Breast epithelium (tissue), 4 donors: ENCODE measurements at regions not wholly inside any gene's neighbourhood (a gene's known extent, or its start where the extent isn't known, plus 50 kb on each side); places are given as distances from the start of the nearest gene placed in this dataset.

Source experiments
- DNase-seq, 2 donors: peaks; one replicate each; pipeline ENCODE4 v3.0.0-alpha.2; 2019; ENCODE audit warnings: low spot score in 2 of 2
- H3K27ac ChIP-seq, 2 donors: fragments of 200-600 bp; sonication (generic) in 1 of 2; one replicate each; pipeline ENCODE4 v1.5.1; 2016 to 2019; ENCODE audit warnings: mild to moderate bottlenecking in 1 of 2
- H3K27me3 ChIP-seq, 2 donors: fragments of 200-600 bp; sonication (generic) in 1 of 2; one replicate each; pipeline versions ENCODE4 v1.5.1 to v1.6.0; 2017 to 2019; ENCODE audit warnings: control low read depth in 1 of 2, mild to moderate bottlenecking in 1 of 2
- H3K36me3 ChIP-seq: fragments of 200-600 bp; one replicate; pipeline ENCODE4 v1.5.1; 2019
- H3K4me1 ChIP-seq, 2 donors: fragments of 200-600 bp; sonication (generic); one replicate each; pipeline ENCODE4 v1.5.1; 2016 to 2019; ENCODE audit warnings: control low read depth in 1 of 2
- H3K4me3 ChIP-seq, 3 donors: fragments of 200-600 bp; sonication (generic); 1 replicate in 2 of 3; 2 replicates in 1 of 3; pipeline ENCODE4 v1.5.1; 2016 to 2019; ENCODE audit warnings: mild to moderate bottlenecking in 3 of 3, moderate library complexity in 2 of 3
- H3K9me3 ChIP-seq, 2 donors: fragments of 200-600 bp; sonication (generic) in 1 of 2; one replicate each; pipeline ENCODE4 v1.5.1; 2016 to 2019; ENCODE audit warnings: control low read depth in 1 of 2
- POLR2A ChIP-seq: fragments of 450-650 bp; IDR thresholded peaks from one replicate; pipeline ENCODE4 v1.6.1; 2016; ENCODE audit warnings: antibody characterized with exemption, mild to moderate bottlenecking, moderate library complexity
- POLR2AphosphoS5 ChIP-seq, 3 donors: sonication (generic); formaldehyde crosslinking; IDR thresholded peaks; one replicate each; pipeline ENCODE4 v1.6.1; 2017; ENCODE audit warnings: antibody characterized with exemption in 3 of 3
- intact Hi-C: fragments of 100-400 bp; cut with DNase I; formaldehyde crosslinking; loops from one replicate; pipeline ENCODE4 v1.15.1; 2023; ENCODE audit warnings: low total_unique reads
- TF ChIP-seq, protein P1 (sequence below), 3 donors: fragments of 450-650 bp; IDR thresholded peaks; one replicate each; pipeline ENCODE4 v1.5.1; 2016 to 2017; ENCODE audit warnings: antibody characterized with exemption in 3 of 3, mild to moderate bottlenecking in 3 of 3, moderate library complexity in 3 of 3

DNA sequence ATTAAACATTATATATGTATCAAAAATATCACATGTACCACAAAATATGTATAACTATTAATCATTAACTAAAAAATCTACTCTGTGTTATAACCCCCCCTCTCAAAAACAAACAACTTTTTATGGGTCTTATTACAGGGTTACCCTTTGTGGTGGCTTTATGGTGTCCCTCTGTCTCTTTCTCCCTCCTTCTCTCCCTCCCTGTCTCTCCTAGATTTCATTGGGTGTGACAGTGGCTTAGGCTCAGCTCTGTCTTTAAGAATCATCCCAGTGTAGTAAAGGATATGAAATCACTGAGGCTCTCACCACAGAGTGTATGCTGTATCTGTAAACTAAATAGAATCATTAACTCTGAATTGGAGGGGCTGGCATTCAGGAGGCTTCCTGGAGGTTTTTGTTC lies 93.7 kb downstream of the TDRD15 start:
- intact Hi-C loops, result no loop called here
- no peak overlapping the region for H3K27ac ChIP-seq
- H3K9me3 ChIP-seq, result no peaks in the 10 kb centered on the region
- H3K4me3 ChIP-seq, result no peak overlapping the region
- no peaks in the 10 kb centered on the region for H3K27me3 ChIP-seq
- TF ChIP-seq POLR2A (no peak), POLR2AphosphoS5 (IDR thresholded peaks at IDR 0.05) (no peak)
- TF ChIP-seq, protein P1, sequence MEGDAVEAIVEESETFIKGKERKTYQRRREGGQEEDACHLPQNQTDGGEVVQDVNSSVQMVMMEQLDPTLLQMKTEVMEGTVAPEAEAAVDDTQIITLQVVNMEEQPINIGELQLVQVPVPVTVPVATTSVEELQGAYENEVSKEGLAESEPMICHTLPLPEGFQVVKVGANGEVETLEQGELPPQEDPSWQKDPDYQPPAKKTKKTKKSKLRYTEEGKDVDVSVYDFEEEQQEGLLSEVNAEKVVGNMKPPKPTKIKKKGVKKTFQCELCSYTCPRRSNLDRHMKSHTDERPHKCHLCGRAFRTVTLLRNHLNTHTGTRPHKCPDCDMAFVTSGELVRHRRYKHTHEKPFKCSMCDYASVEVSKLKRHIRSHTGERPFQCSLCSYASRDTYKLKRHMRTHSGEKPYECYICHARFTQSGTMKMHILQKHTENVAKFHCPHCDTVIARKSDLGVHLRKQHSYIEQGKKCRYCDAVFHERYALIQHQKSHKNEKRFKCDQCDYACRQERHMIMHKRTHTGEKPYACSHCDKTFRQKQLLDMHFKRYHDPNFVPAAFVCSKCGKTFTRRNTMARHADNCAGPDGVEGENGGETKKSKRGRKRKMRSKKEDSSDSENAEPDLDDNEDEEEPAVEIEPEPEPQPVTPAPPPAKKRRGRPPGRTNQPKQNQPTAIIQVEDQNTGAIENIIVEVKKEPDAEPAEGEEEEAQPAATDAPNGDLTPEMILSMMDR (IDR thresholded peaks at IDR 0.05), result no peak
- no peak for DNase-seq
- no peaks in the 10 kb centered on the region for H3K4me1 ChIP-seq
- no peaks in the 10 kb centered on the region for H3K36me3 ChIP-seq

GRCh38 chr2:21220930-21221329 lies 97.2 kb downstream of the TDRD15 start:
- H3K4me1 ChIP-seq, result no peaks in the 10 kb centered on the region
- intact Hi-C loops, result no loop called here
- DNase-seq, result no peak
- no peaks in the 10 kb centered on the region for H3K9me3 ChIP-seq
- no peaks in the 10 kb centered on the region for H3K27me3 ChIP-seq
- TF ChIP-seq POLR2A, result no peak
- TF ChIP-seq, protein P1 (IDR thresholded peaks at IDR 0.05), result no peak
- TF ChIP-seq POLR2AphosphoS5 (IDR thresholded peaks at IDR 0.05), result no peak
- H3K36me3 ChIP-seq, result no peaks in the 10 kb centered on the region
- no peak overlapping the region for H3K27ac ChIP-seq
- H3K4me3 ChIP-seq, result no peak overlapping the region

GRCh38 chr2:21223618-21224017 lies 99.8 kb downstream of the TDRD15 start:
- intact Hi-C loops, result no loop called here
- H3K4me1 ChIP-seq, result no peaks in the 10 kb centered on the region
- no peaks in the 10 kb centered on the region for H3K9me3 ChIP-seq
- TF ChIP-seq POLR2A, result no peak
- no peak for TF ChIP-seq POLR2AphosphoS5 (IDR thresholded peaks at IDR 0.05)
- TF ChIP-seq, protein P1 (IDR thresholded peaks at IDR 0.05), result no peak
- no peak for DNase-seq
- H3K4me3 ChIP-seq, result no peak overlapping the region
- H3K36me3 ChIP-seq, result no peaks in the 10 kb centered on the region
- H3K27ac ChIP-seq, result no peak overlapping the region
- H3K27me3 ChIP-seq, result no peaks in the 10 kb centered on the region

DNA sequence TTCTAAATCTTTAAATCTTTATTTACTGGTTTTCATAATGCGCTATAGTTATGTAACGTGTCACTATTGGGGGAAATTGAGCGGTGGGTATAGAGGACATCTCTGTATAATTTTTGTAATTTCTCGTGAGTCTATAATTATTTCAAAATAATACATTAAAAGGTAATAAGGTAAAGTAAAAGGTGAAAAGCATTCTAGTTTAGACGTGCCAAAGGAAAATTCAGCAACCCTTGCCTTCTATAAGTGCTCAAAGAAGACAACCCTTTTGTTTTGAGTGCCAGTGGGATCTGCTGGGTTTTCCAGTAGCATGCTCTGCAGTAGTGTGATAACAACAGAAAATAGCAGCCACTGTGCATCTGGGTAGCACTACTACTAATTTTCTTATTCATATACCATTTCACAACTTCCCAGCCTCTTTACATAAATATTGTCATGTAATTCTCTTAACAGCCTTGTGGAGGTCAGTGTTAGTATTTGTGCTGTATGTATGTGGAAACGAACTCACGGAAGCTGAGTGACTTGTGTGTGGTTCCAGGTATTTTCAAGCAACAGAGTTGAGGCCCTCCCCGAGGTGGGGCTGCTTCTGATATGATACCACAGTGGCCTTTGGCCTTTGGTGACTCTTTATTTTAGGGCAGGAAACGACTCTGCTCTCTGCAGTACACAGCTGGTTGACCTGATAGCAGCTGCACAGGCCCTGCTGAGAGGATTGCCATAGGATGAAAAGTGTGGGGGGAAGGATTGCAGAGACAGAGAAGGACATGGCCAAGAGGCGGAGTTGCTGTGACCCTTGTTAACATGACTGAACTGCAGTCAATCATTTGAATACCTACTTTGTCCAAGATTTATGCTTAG lies 104.5 kb downstream of the TDRD15 start:
- Histone ChIP-seq H3K27me3 (no peaks in the 10 kb centered on the region), H3K9me3 (no peaks in the 10 kb centered on the region), H3K27ac (no peak overlapping the region), H3K4me3 (no peak overlapping the region), H3K4me1 (no peaks in the 10 kb centered on the region), H3K36me3 (no peaks in the 10 kb centered on the region)
- intact Hi-C loops, result no loop called here
- TF ChIP-seq POLR2A (no peak), POLR2AphosphoS5 (IDR thresholded peaks at IDR 0.05) (no peak)
- TF ChIP-seq, protein P1 (IDR thresholded peaks at IDR 0.05), result no peak
- no peak for DNase-seq

DNA sequence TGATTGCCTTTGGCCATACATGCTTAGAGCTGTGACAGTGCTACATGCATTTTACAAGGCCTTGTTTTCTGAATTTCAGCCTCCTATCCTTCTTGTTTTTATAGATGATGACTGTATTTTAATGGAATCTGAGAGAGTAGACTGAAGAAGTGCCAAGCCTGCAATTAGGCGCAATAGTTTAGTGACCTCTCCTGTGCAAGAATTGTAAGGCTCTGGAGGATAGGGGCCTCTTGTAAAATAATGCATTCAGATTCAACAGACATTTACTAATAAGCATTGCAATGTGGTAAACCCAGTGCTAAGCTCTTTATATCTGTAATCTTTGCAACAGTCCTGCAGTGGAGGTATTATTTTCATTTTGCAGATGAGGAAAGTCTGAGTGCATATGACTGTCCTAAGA lies 105.5 kb downstream of the TDRD15 start:
- DNase-seq, result no peak
- Histone ChIP-seq H3K4me1 (no peaks in the 10 kb centered on the region), H3K9me3 (no peaks in the 10 kb centered on the region), H3K27ac (no peak overlapping the region), H3K4me3 (no peak overlapping the region), H3K36me3 (no peaks in the 10 kb centered on the region), H3K27me3 (no peaks in the 10 kb centered on the region)
- TF ChIP-seq POLR2A (no peak), POLR2AphosphoS5 (IDR thresholded peaks at IDR 0.05) (no peak)
- TF ChIP-seq, protein P1 (IDR thresholded peaks at IDR 0.05), result no peak
- intact Hi-C loops, result no loop called here
